AG04450 (cell line): ENCODE measurements at regions not wholly inside any gene's neighbourhood (a gene's known extent, or its start where the extent isn't known, plus 50 kb on each side); places are given as distances from the start of the nearest gene placed in this dataset.

ENCODE experiments used
- CTCF ChIA-PET: fragments of 300-600, 350-600 bp; formaldehyde crosslinking; extraction: SDS; loops from one replicate; lab custom pipeline; 2022; ENCODE audit warnings: antibody characterized with exemption, inconsistent platforms; lab: Charles Lee
- POLR2A ChIA-PET: fragments of 350-600 bp; formaldehyde crosslinking; extraction: SDS; loops from one replicate; lab custom pipeline; 2021; ENCODE audit warnings: antibody characterized with exemption, inconsistent platforms; lab: Yijun Ruan, JAX
- DNase-seq: peaks from one replicate; pipeline ENCODE4 v3.0.0-alpha.2; 2011; ENCODE audit warnings: low read depth, low spot score
- H3K27ac ChIP-seq: one replicate; pipeline ENCODE4 v1.5.1; 2012; ENCODE audit warnings: low read depth, low read length, control low read depth
- H3K27me3 ChIP-seq: one replicate; pipeline ENCODE4 v1.6.0; 2012; ENCODE audit warnings: low read length; ENCODE audit not compliant: control insufficient read depth, insufficient read depth
- H3K4me3 ChIP-seq: 2 replicates; pipeline ENCODE4 v1.5.1; 2011; ENCODE audit warnings: mild to moderate bottlenecking, low read depth, low read length, control low read depth
- H3K9me3 ChIP-seq: 2 replicates; pipeline ENCODE4 v1.5.1; 2012; ENCODE audit warnings: low read length; ENCODE audit not compliant: control insufficient read depth, insufficient read depth
- TF ChIP-seq, protein P1 (sequence below): IDR thresholded peaks from 2 replicates; pipeline ENCODE4 v1.5.1; 2011; ENCODE audit warnings: low read depth, low read length, control low read depth, inconsistent platforms

DNA sequence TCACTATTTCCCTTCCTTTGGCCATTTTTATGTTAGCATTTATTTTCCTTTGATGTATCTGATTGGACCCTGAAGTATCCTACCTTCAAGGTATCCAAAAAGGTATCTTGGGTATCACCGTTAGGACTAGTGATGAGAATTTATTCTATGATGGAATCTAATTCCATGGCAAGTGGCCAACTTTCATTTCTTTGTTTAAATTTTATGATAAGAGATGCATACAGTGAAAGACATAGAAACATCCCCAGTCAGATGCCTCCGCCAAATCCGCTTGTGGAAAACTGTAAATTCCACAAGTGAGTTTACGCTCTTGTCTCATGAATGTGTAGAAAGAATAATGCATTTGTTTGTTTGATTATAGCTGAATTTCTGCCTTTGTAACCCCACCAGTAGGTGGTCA, 153.7 kb upstream of the NR2F2 start:
- Histone ChIP-seq H3K27ac (no peak overlapping the region), H3K9me3 (no peaks in the 10 kb centered on the region), H3K27me3 (no peaks in the 10 kb centered on the region), H3K4me3 (no peak overlapping the region)
- no peak for DNase-seq
- POLR2A ChIA-PET = no interaction called here
- TF ChIP-seq, protein P1, sequence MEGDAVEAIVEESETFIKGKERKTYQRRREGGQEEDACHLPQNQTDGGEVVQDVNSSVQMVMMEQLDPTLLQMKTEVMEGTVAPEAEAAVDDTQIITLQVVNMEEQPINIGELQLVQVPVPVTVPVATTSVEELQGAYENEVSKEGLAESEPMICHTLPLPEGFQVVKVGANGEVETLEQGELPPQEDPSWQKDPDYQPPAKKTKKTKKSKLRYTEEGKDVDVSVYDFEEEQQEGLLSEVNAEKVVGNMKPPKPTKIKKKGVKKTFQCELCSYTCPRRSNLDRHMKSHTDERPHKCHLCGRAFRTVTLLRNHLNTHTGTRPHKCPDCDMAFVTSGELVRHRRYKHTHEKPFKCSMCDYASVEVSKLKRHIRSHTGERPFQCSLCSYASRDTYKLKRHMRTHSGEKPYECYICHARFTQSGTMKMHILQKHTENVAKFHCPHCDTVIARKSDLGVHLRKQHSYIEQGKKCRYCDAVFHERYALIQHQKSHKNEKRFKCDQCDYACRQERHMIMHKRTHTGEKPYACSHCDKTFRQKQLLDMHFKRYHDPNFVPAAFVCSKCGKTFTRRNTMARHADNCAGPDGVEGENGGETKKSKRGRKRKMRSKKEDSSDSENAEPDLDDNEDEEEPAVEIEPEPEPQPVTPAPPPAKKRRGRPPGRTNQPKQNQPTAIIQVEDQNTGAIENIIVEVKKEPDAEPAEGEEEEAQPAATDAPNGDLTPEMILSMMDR = no peak
- CTCF ChIA-PET = no interaction called here

DNA sequence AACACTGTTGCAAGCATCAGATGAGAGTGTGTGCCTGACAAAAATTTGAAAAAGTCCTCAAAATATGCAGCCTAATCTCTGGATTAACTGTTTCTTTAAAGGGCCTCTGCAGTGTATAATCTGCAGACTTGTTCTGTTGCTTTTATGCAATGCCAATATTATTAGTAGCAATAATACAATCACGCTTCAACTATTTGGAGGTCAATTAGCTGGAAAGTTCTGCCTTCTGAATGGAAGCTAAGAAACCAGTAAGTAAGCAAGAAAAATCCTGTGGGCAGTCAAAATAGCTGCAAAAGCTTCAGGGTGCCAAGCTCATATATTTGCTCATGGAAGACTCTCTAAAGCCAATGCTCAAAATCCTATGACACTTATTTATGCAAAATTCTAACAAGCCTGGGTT, 153.2 kb upstream of the NR2F2 start:
- TF ChIP-seq, protein P1 = no peak
- ChIA-PET CTCF (no interaction called here), POLR2A (no interaction called here)
- Histone ChIP-seq H3K4me3 (no peak overlapping the region), H3K27ac (no peak overlapping the region), H3K9me3 (no peaks in the 10 kb centered on the region), H3K27me3 (no peaks in the 10 kb centered on the region)
- no peak for DNase-seq

DNA sequence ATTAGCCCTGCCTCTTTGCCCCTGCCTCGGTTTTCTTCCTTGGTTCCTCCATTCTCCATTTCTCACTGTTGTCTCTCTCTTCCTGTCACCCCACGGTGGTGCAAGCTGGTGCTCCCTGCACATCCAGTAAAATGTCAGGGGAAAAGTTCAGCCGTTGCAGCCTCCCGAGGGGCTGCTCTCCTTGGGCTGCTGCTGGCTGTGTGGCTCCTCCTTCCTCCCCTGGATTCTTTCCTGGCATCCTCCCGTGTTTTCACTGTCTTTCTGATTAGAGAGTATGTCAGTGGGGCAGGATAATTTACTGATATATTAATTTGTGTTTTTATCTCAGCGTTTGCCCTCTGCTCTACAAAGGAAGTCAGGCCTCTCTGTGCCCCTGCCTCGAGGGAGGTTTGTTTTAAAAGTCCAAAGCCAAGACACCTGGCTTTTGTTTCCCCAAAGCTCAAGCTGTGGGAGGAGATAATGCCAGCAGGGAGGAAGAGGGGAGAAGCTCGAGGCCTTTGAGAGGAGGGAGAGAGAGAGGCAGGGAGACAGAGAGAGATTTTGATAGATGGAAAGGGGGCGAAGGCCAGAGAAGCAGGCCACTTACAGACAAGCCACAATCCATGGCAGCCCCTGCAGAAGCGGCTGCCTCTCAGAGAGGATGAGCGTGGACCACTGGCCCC, 150.3 kb upstream of the NR2F2 start:
- TF ChIP-seq, protein P1 = no peak
- CTCF ChIA-PET = no interaction called here
- Histone ChIP-seq H3K4me3 (no peak overlapping the region), H3K27ac (no peak overlapping the region), H3K9me3 (no peaks in the 10 kb centered on the region), H3K27me3 (no peaks in the 10 kb centered on the region)
- DNase-seq = no peak
- POLR2A ChIA-PET = no interaction called here

DNA sequence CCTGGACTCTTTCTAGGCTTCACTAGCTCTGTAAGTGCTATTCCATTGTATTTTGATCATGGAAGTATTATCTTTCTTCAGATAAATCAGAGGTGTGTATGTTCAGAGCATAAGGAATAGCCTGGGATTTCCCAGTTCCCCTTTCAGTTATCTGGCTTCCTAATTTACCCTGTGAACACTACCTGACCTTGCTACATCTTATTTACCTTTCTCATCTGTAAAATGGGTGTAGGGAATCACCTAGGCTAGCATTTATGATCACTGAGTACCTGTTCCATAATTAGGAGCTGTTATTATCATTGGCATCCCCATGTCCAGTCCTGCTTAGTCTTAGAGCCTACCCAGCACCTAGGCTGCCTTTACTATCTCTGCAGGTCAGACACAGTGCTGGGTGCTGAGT, 149.3 kb upstream of the NR2F2 start:
- no peaks in the 10 kb centered on the region for H3K27me3 ChIP-seq
- no peak for DNase-seq
- CTCF ChIA-PET = no interaction called here
- no peak overlapping the region for H3K4me3 ChIP-seq
- POLR2A ChIA-PET = interaction anchor here (0.6 kb wide), 1 partner anchor 35 kb away, joined by 7 read pairs; no protein-coding TSS in a partner anchor
- no peaks in the 10 kb centered on the region for H3K9me3 ChIP-seq
- peak overlapping the region; percentile 95 for H3K27ac ChIP-seq
- TF ChIP-seq, protein P1 = no peak

DNA sequence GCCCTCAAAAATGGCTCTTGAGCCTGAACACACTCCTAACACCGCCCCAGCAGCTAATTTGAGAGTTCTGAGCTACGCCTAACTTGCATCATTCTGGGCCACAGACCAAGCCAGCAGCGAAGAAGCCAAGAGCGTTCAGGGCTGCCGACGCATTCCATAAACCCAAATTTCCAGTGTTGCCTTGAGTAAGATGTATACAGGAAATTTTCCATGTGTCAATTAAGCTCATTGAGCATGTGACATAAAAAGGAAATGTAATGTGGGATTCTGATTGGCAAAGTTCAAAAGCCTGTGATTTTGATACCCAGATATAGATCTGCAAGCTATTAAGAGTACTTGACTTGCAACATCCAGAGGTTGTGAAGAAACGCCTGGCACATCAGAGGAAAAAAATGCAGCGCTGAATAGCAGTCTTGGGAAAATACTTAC, 148.6 kb upstream of the NR2F2 start:
- no peaks in the 10 kb centered on the region for H3K9me3 ChIP-seq
- H3K27ac ChIP-seq = peak overlapping the region; percentile 95
- DNase-seq = peak; percentile 85
- POLR2A ChIA-PET = no interaction called here
- H3K27me3 ChIP-seq = no peaks in the 10 kb centered on the region
- CTCF ChIA-PET = no interaction called here
- peak overlapping the region; percentile 8 for H3K4me3 ChIP-seq
- TF ChIP-seq, protein P1 = no peak
